ENCODE measurements at regions not wholly inside any gene's neighbourhood (a gene's known extent, or its start where the extent isn't known, plus 50 kb on each side); places are given as distances from the start of the nearest gene placed in this dataset.

GRCh38 chr3:38968403-38968802, 83.3 kb downstream of the SCN11A start:
- Histone ChIP-seq H3K36me3 (ENCODE audit: control insufficient read depth in 2 of 2, extremely low read depth in 1 of 2, insufficient read depth in 2 of 2, low read length in 2 of 2) (no peaks in the 10 kb centered on the region), H3K9me1 (replicated peaks; ENCODE audit: control insufficient read depth, extremely low read depth, insufficient read depth, low read length) (no peaks in the 10 kb centered on the region), H3K4me3 (replicated peaks in 1 of 3; ENCODE audit: insufficient read depth in 1 of 3, low read depth in 1 of 3, low read length in 3 of 3) (no peak overlapping the region), H3K27ac (ENCODE audit: insufficient read depth, low read depth, low read length) (no peak overlapping the region), H3K79me2 (ENCODE audit: control insufficient read depth, insufficient read depth, low read length) (no peaks in the 10 kb centered on the region), H2AFZ (ENCODE audit: low read depth, low read length) (no peak overlapping the region), H3K4me1 (ENCODE audit: control insufficient read depth, extremely low read depth, insufficient read depth, low read length) (no peaks in the 10 kb centered on the region), H4K20me1 (replicated peaks; ENCODE audit: control insufficient read depth, extremely low read depth, insufficient read depth, low read length) (no peaks in the 10 kb centered on the region), H3K9ac (replicated peaks; ENCODE audit: extremely low read depth, insufficient read depth, low read length) (no peak overlapping the region), H3K27me3 (ENCODE audit: control insufficient read depth in 2 of 2, insufficient read depth in 2 of 2, low read length in 2 of 2) (peaks cover 4 to 6% of the 10 kb centered on the region in 2 experiments), H3K4me2 (ENCODE audit: insufficient read depth, low read length) (no peak overlapping the region), H3K9me3 (replicated peaks; ENCODE audit: control insufficient read depth, insufficient read depth, low read length) (no peaks in the 10 kb centered on the region)
- dilution Hi-C loops (cut with MboI; ENCODE audit: extremely low pct_ligation_motif_present, low sequenced_read_pairs) = no loop called here
- intact Hi-C loops (cut with micrococcal nuclease) = no loop called here
- CTCF ChIA-PET = no interaction called here
- POLR2A ChIA-PET = no interaction called here
- BruUV-seq (replicated peaks) = no TSS peak
- DNase-seq (ENCODE audit: low read depth, low spot score) = no peak
- TF ChIP-seq POLR2AphosphoS5 (IDR thresholded peaks at IDR 0.05; ENCODE audit: insufficient read depth, low read depth, low read length) = no peak
- TF ChIP-seq, protein P1, sequence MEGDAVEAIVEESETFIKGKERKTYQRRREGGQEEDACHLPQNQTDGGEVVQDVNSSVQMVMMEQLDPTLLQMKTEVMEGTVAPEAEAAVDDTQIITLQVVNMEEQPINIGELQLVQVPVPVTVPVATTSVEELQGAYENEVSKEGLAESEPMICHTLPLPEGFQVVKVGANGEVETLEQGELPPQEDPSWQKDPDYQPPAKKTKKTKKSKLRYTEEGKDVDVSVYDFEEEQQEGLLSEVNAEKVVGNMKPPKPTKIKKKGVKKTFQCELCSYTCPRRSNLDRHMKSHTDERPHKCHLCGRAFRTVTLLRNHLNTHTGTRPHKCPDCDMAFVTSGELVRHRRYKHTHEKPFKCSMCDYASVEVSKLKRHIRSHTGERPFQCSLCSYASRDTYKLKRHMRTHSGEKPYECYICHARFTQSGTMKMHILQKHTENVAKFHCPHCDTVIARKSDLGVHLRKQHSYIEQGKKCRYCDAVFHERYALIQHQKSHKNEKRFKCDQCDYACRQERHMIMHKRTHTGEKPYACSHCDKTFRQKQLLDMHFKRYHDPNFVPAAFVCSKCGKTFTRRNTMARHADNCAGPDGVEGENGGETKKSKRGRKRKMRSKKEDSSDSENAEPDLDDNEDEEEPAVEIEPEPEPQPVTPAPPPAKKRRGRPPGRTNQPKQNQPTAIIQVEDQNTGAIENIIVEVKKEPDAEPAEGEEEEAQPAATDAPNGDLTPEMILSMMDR (IDR thresholded peaks at IDR 0.05; ENCODE audit: extremely low read depth in 1 of 2, insufficient read depth in 1 of 2, low read depth in 1 of 2, low read length in 2 of 2) = no peak
- TF ChIP-seq GATA2 (IDR thresholded peaks at IDR 0.05; ENCODE audit: insufficient read depth, insufficient read length, low read depth, low read length) = no peak
- no peak for TF ChIP-seq POLR2A (IDR thresholded peaks at IDR 0.05; ENCODE audit: low read depth, low read length)
- TF ChIP-seq FOS (IDR thresholded peaks at IDR 0.05; ENCODE audit: borderline replicate concordance, insufficient read depth, low read length) = no peak
- no peak for TF ChIP-seq MAX (IDR thresholded peaks at IDR 0.05; ENCODE audit: insufficient read depth, insufficient read length)
- TF ChIP-seq MYC (IDR thresholded peaks at IDR 0.05; ENCODE audit: low read depth, low read length) = no peak
- TF ChIP-seq JUN (IDR thresholded peaks at IDR 0.05; ENCODE audit: borderline replicate concordance, insufficient read depth, insufficient read length, low read depth) = no peak
- no peak for TF ChIP-seq EZH2 (IDR thresholded peaks at IDR 0.05; ENCODE audit: borderline replicate concordance, low read depth, low read length, severe bottlenecking)
- FAIRE-seq = no peak
